ENCODE measurements at regions not wholly inside any gene's neighbourhood (a gene's known extent, or its start where the extent isn't known, plus 50 kb on each side); places are given as distances from the start of the nearest gene placed in this dataset.

GRCh38 chr10:83909001-83909400 lies 230.3 kb upstream of the GHITM start:
- Histone ChIP-seq H3F3A (ENCODE audit: insufficient read depth) (no peaks in the 10 kb centered on the region), H3K4me2 (ENCODE audit: low read depth, low read length, poor library complexity, severe bottlenecking) (no peak overlapping the region), H3K9ac (ENCODE audit: low read length) (no peak overlapping the region), H3K36me3 (ENCODE audit: low read length) (no peaks in the 10 kb centered on the region), H3K27ac (ENCODE audit: low read depth, low read length) (no peak overlapping the region), H4K20me1 (ENCODE audit: low read depth, low read length) (no peaks in the 10 kb centered on the region), H3K27me3 (ENCODE audit: low read length) (no peaks in the 10 kb centered on the region), H3K4me3 (ENCODE audit: insufficient read depth, low read length, poor library complexity, severe bottlenecking) (no peak overlapping the region), H2AFZ (ENCODE audit: low read depth, low read length, severe bottlenecking) (no peak overlapping the region), H3K9me3 (ENCODE audit: insufficient read depth, low read length) (no peaks in the 10 kb centered on the region), H3K79me2 (ENCODE audit: insufficient read depth, low read length) (no peaks in the 10 kb centered on the region), H3K9me2 (replicated peaks; ENCODE audit: insufficient read depth, low read length) (no peaks in the 10 kb centered on the region)
- TF ChIP-seq CTCF (IDR thresholded peaks at IDR 0.05; ENCODE audit: insufficient read depth, low read length, poor library complexity, severe bottlenecking) = no peak
- TF ChIP-seq EZH2phosphoT487 (conservative IDR thresholded peaks at IDR 0.05; ENCODE audit: low read length) = no peak

GRCh38 chr10:83915801-83916200 lies 223.5 kb upstream of the GHITM start:
- Histone ChIP-seq H3K9me3 (ENCODE audit: insufficient read depth, low read length) (no peaks in the 10 kb centered on the region), H4K20me1 (ENCODE audit: low read depth, low read length) (no peaks in the 10 kb centered on the region), H2AFZ (ENCODE audit: low read depth, low read length, severe bottlenecking) (no peak overlapping the region), H3K9me2 (replicated peaks; ENCODE audit: insufficient read depth, low read length) (no peaks in the 10 kb centered on the region), H3K4me2 (ENCODE audit: low read depth, low read length, poor library complexity, severe bottlenecking) (no peak overlapping the region), H3K79me2 (ENCODE audit: insufficient read depth, low read length) (no peaks in the 10 kb centered on the region), H3K4me3 (ENCODE audit: insufficient read depth, low read length, poor library complexity, severe bottlenecking) (no peak overlapping the region), H3F3A (ENCODE audit: insufficient read depth) (no peaks in the 10 kb centered on the region), H3K27ac (ENCODE audit: low read depth, low read length) (no peak overlapping the region), H3K27me3 (ENCODE audit: low read length) (no peaks in the 10 kb centered on the region), H3K36me3 (ENCODE audit: low read length) (no peaks in the 10 kb centered on the region), H3K9ac (ENCODE audit: low read length) (no peak overlapping the region)
- no peak for TF ChIP-seq EZH2phosphoT487 (conservative IDR thresholded peaks at IDR 0.05; ENCODE audit: low read length)
- TF ChIP-seq CTCF (IDR thresholded peaks at IDR 0.05; ENCODE audit: insufficient read depth, low read length, poor library complexity, severe bottlenecking) = no peak

- no peak overlapping the region for H2AFZ ChIP-seq (ENCODE audit: low read depth, low read length, severe bottlenecking)
- H3K27ac ChIP-seq (ENCODE audit: low read depth, low read length) = no peak overlapping the region
- H4K20me1 ChIP-seq (ENCODE audit: low read depth, low read length) = no peaks in the 10 kb centered on the region
- TF ChIP-seq CTCF (IDR thresholded peaks at IDR 0.05; ENCODE audit: insufficient read depth, low read length, poor library complexity, severe bottlenecking) = peak; percentile 17
- no peak for TF ChIP-seq EZH2phosphoT487 (conservative IDR thresholded peaks at IDR 0.05; ENCODE audit: low read length)
- H3K9me3 ChIP-seq (ENCODE audit: insufficient read depth, low read length) = no peaks in the 10 kb centered on the region
- H3K9me2 ChIP-seq (replicated peaks; ENCODE audit: insufficient read depth, low read length) = no peaks in the 10 kb centered on the region
- H3K36me3 ChIP-seq (ENCODE audit: low read length) = no peaks in the 10 kb centered on the region
- H3K4me2 ChIP-seq (ENCODE audit: low read depth, low read length, poor library complexity, severe bottlenecking) = no peak overlapping the region
- no peaks in the 10 kb centered on the region for H3K79me2 ChIP-seq (ENCODE audit: insufficient read depth, low read length)
- H3K9ac ChIP-seq (ENCODE audit: low read length) = no peak overlapping the region
- H3F3A ChIP-seq (ENCODE audit: insufficient read depth) = no peaks in the 10 kb centered on the region
- H3K4me3 ChIP-seq (ENCODE audit: insufficient read depth, low read length, poor library complexity, severe bottlenecking) = no peak overlapping the region
- no peaks in the 10 kb centered on the region for H3K27me3 ChIP-seq (ENCODE audit: low read length)
These were observed 221.5 kb upstream of the GHITM start for GRCh38 chr10:83917537-83918506.

All from SU-DHL-6 (cell line).